Stomach (tissue), 4 donors: ENCODE measurements at regions not wholly inside any gene's neighbourhood (a gene's known extent, or its start where the extent isn't known, plus 50 kb on each side); places are given as distances from the start of the nearest gene placed in this dataset.

Experiments used
- CTCF ChIP-seq, 7 experiments: fragments of 450-650 bp in 4 of 7; fragments of 200-600 bp in 3 of 7; sonication (generic) in 3 of 7; IDR thresholded peaks; one replicate each; pipeline ENCODE4 v1.5.1; 2016 to 2019; ENCODE audit warnings: antibody characterized with exemption in 7 of 7, control low read depth in 2 of 7, mild to moderate bottlenecking in 1 of 7
- EP300 ChIP-seq: sonication (generic); formaldehyde crosslinking; IDR thresholded peaks from one replicate; pipeline ENCODE4 v1.6.1; 2017; ENCODE audit warnings: antibody characterized with exemption
- POLR2A ChIP-seq, 4 donors: fragments of 450-650 bp; IDR thresholded peaks; one replicate each; pipeline ENCODE4 v1.6.1; 2016; ENCODE audit warnings: antibody characterized with exemption in 4 of 4, control low read depth in 2 of 4, mild to moderate bottlenecking in 1 of 4, moderate library complexity in 1 of 4

GRCh38 chr5:128684961-128685360 lies 146.9 kb upstream of the FBN2 start:
- TF ChIP-seq POLR2A (IDR thresholded peaks at IDR 0.05) (no peak), EP300 (no peak), CTCF (IDR thresholded peaks at IDR 0.05) (no peak)
